ENCODE measurements at regions not wholly inside any gene's neighbourhood (a gene's known extent, or its start where the extent isn't known, plus 50 kb on each side); places are given as distances from the start of the nearest gene placed in this dataset.

- no peak for DNase-seq (ENCODE audit: low read depth, low spot score)
- no peak overlapping the region for H3K4me3 ChIP-seq (ENCODE audit: low read depth, low read length)
- TF ChIP-seq, protein P1, sequence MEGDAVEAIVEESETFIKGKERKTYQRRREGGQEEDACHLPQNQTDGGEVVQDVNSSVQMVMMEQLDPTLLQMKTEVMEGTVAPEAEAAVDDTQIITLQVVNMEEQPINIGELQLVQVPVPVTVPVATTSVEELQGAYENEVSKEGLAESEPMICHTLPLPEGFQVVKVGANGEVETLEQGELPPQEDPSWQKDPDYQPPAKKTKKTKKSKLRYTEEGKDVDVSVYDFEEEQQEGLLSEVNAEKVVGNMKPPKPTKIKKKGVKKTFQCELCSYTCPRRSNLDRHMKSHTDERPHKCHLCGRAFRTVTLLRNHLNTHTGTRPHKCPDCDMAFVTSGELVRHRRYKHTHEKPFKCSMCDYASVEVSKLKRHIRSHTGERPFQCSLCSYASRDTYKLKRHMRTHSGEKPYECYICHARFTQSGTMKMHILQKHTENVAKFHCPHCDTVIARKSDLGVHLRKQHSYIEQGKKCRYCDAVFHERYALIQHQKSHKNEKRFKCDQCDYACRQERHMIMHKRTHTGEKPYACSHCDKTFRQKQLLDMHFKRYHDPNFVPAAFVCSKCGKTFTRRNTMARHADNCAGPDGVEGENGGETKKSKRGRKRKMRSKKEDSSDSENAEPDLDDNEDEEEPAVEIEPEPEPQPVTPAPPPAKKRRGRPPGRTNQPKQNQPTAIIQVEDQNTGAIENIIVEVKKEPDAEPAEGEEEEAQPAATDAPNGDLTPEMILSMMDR (IDR thresholded peaks at IDR 0.05; ENCODE audit: low read depth, low read length): no peak
- in situ Hi-C loops (cut with HindIII; ENCODE audit: low sequenced_read_pairs): no loop called here
Observed at GRCh38 chr13:106377931-106378662, 157.4 kb downstream of the EFNB2 start.

- in situ Hi-C loops (cut with HindIII; ENCODE audit: low sequenced_read_pairs): no loop called here
- H3K4me3 ChIP-seq (ENCODE audit: low read depth, low read length): no peak overlapping the region
- DNase-seq (ENCODE audit: low read depth, low spot score): no peak
- TF ChIP-seq, protein P1 (IDR thresholded peaks at IDR 0.05; ENCODE audit: low read depth, low read length): no peak
Observed at GRCh38 chr13:106377341-106377740, 158.1 kb downstream of the EFNB2 start.

DNA sequence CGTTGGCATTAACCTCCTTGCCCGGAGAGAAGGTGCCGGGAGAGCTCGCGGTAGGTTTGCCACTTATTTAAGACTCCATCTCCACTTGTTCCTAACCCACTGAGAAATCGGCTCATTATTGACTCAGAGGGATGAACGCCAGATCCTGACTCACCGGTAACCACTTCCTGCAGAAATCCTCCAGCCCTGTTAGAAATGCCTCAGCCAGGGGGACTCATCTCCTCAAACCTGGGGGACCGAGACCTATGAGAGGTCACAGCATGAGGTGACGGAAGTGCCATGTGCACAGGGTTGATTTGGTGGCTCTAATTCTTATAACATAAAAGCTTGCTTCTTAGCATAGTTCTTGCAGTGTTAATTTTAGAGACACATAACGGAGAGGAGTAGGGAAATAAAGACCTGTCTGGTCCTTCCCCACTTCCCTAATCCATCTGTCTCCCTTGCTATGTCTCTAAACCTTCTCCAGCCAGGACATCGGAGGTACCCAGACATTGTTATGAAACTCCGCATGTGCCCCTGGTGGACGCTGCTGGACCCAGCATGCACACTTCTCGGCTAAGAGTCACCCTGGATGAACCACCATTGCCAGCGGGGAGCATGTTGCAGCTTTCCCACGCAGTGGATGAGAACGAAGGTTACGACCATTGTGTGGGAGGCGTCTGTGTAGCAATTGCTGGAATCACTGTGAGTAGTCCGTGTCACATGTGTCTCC is 158.9 kb downstream of the EFNB2 start:
- TF ChIP-seq, protein P1 (IDR thresholded peaks at IDR 0.05; ENCODE audit: low read depth, low read length): peak; percentile 58
- in situ Hi-C loops (cut with HindIII; ENCODE audit: low sequenced_read_pairs): no loop called here
- peak; percentile 98 for DNase-seq (ENCODE audit: low read depth, low spot score)
- no peak overlapping the region for H3K4me3 ChIP-seq (ENCODE audit: low read depth, low read length)

GRCh38 chr13:106375085-106375484 is 160.4 kb downstream of the EFNB2 start:
- in situ Hi-C loops (cut with HindIII; ENCODE audit: low sequenced_read_pairs): no loop called here
- no peak overlapping the region for H3K4me3 ChIP-seq (ENCODE audit: low read depth, low read length)
- no peak for DNase-seq (ENCODE audit: low read depth, low spot score)
- TF ChIP-seq, protein P1 (IDR thresholded peaks at IDR 0.05; ENCODE audit: low read depth, low read length): no peak

DNA sequence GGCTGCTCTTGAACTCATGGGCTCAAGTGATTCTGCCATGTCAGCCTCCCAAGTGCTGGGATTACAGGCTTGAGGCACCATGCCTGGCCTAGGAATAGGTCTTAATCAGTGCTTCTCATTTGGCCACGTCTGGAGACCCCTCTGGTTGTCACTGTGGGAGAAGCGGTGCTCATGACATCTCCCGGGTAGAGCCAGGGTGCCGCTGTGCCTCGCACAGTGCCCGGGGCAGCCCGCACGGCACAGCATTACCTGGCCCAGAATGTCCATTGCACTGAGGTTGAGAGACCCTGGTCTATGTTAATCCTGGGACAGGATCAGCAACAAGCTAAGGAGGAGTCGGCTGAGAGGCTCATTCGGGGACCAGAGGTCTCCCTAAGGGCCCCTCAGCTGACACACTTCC is 160.8 kb downstream of the EFNB2 start:
- no peak overlapping the region for H3K4me3 ChIP-seq (ENCODE audit: low read depth, low read length)
- no peak for DNase-seq (ENCODE audit: low read depth, low spot score)
- in situ Hi-C loops (cut with HindIII; ENCODE audit: low sequenced_read_pairs): no loop called here
- TF ChIP-seq, protein P1 (IDR thresholded peaks at IDR 0.05; ENCODE audit: low read depth, low read length): no peak

DNA sequence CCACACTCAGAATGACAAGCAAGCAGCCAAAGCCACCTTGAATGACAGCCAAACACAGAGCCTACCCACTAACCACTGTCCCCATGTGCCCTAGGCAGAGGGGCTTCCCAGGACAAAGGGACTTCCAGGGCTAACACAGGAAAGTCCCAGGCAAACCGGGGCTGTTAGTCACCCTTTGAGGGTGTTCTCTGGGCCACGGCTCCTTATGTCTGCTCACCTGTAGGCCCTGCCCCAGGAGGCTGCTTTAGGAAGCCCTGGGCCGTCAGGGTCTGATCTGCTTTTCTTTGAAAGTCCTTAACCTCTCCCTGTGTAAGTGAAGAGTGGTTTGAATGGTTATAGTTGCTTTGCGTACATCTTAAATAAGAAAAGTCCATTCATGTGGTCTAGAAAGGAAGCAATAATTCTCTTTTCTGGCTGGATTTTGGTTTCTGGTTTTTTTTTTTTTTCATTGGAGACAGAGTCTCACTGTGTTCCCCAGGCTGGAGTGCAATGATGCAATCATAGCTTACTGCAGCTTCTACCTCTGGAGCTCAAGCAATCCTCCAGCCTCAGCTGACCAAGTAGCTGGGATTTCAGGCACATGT is 161.4 kb downstream of the EFNB2 start:
- TF ChIP-seq, protein P1 (IDR thresholded peaks at IDR 0.05; ENCODE audit: low read depth, low read length): no peak
- peak; percentile 94 for DNase-seq (ENCODE audit: low read depth, low spot score)
- H3K4me3 ChIP-seq (ENCODE audit: low read depth, low read length): no peak overlapping the region
- in situ Hi-C loops (cut with HindIII; ENCODE audit: low sequenced_read_pairs): no loop called here

Measured in astrocyte of the spinal cord (primary cell).